Ovary (tissue), 3 donors: ENCODE measurements at regions not wholly inside any gene's neighbourhood (a gene's known extent, or its start where the extent isn't known, plus 50 kb on each side); places are given as distances from the start of the nearest gene placed in this dataset.

Experiments
- CTCF ChIP-seq, 3 donors: fragments of 450-650 bp in 2 of 3; fragments of 200-600 bp in 1 of 3; IDR thresholded peaks; one replicate each; pipeline versions ENCODE4 v1.5.1 to v1.8.0; 2016 to 2022; ENCODE audit warnings: antibody characterized with exemption in 3 of 3, mild to moderate bottlenecking in 1 of 3
- EP300 ChIP-seq: sonication (generic); formaldehyde crosslinking; IDR thresholded peaks from one replicate; pipeline ENCODE4 v1.6.1; 2017; ENCODE audit warnings: antibody characterized with exemption
- POLR2A ChIP-seq: fragments of 450-650 bp; IDR thresholded peaks from one replicate; pipeline ENCODE4 v1.6.1; 2017; ENCODE audit warnings: antibody characterized with exemption, mild to moderate bottlenecking, moderate library complexity
- donor health status: DM: no; HTN: no; CAD: no.

GRCh38 chr6:86724695-86725094 is 212.6 kb upstream of the HTR1E start:
- TF ChIP-seq POLR2A (no peak), CTCF (IDR thresholded peaks at IDR 0.05) (no peak), EP300 (no peak)
